ENCODE measurements at regions not wholly inside any gene's neighbourhood (a gene's known extent, or its start where the extent isn't known, plus 50 kb on each side); places are given as distances from the start of the nearest gene placed in this dataset.

GRCh38 chr12:42704810-42705401 lies 115.4 kb upstream of the PRICKLE1 start:
- no peak for DNase-seq

- peak; percentile 31 for DNase-seq
Measured at GRCh38 chr12:42704340-42704739, 114.8 kb upstream of the PRICKLE1 start.

- no peak for DNase-seq
Measured at GRCh38 chr12:42701084-42701483, 111.5 kb upstream of the PRICKLE1 start.

GRCh38 chr12:42698213-42698612 lies 108.7 kb upstream of the PRICKLE1 start:
- peak; percentile 90 for DNase-seq

GRCh38 chr12:42696406-42697149 lies 107.0 kb upstream of the PRICKLE1 start:
- peak; percentile 87 for DNase-seq

GRCh38 chr12:42695490-42695995 lies 106.0 kb upstream of the PRICKLE1 start:
- DNase-seq = no peak

- no peak for DNase-seq
Measured at GRCh38 chr12:42692749-42693148, 103.2 kb upstream of the PRICKLE1 start.

- DNase-seq = peak; percentile 74
Measured at GRCh38 chr12:42691991-42692557, 102.5 kb upstream of the PRICKLE1 start.

- DNase-seq = no peak
Measured at GRCh38 chr12:42690264-42690663, 100.7 kb upstream of the PRICKLE1 start.

- no peak for DNase-seq
Measured at GRCh38 chr12:42689699-42690098, 100.2 kb upstream of the PRICKLE1 start.

GRCh38 chr12:42686514-42687172 lies 97.1 kb upstream of the PRICKLE1 start:
- DNase-seq = no peak

- DNase-seq = no peak
Measured at GRCh38 chr12:42684802-42685071, 95.2 kb upstream of the PRICKLE1 start.

- peak; percentile 43 for DNase-seq
Measured at GRCh38 chr12:42683933-42684801, 94.6 kb upstream of the PRICKLE1 start.

- no peak for DNase-seq
Measured at GRCh38 chr12:42683266-42683665, 93.7 kb upstream of the PRICKLE1 start.

- DNase-seq = no peak
Measured at GRCh38 chr12:42679466-42679865, 89.9 kb upstream of the PRICKLE1 start.

- DNase-seq = no peak
Measured at GRCh38 chr12:42677461-42677860, 87.9 kb upstream of the PRICKLE1 start.

- no peak for DNase-seq
Measured at GRCh38 chr12:42673535-42673934, 84.0 kb upstream of the PRICKLE1 start.

GRCh38 chr12:42670719-42671118 lies 81.2 kb upstream of the PRICKLE1 start:
- no peak for DNase-seq

- no peak for DNase-seq
Measured at GRCh38 chr12:42669553-42669952, 80.0 kb upstream of the PRICKLE1 start.

GRCh38 chr12:42666671-42667243 lies 77.2 kb upstream of the PRICKLE1 start:
- no peak for DNase-seq

GRCh38 chr12:42663621-42664020 lies 74.1 kb upstream of the PRICKLE1 start:
- DNase-seq = no peak
